ENCODE measurements at regions not wholly inside any gene's neighbourhood (a gene's known extent, or its start where the extent isn't known, plus 50 kb on each side); places are given as distances from the start of the nearest gene placed in this dataset.

DNA sequence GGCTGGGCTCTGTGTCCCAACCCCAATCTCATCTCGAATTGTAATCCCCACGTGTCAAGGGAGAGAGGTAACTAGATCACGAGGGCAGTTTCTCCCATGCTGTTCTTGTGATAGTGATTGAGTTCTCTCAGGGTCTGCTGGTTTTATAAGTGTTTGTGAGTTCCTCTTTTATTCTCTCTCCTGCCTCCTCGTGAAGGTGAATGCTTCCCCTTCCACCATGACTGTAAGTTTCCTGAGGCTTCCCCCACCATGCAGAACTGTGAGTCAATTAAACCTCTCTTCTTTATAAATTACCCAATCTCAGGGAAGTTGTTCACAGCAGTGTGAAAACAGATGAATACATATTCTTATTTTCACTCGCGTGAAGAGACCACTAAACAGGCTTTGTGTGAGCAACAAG lies 148.2 kb downstream of the TMEM30B start:
- Histone ChIP-seq H3K27ac (no peak overlapping the region), H3K27me3 (replicated peaks; ENCODE audit: insufficient read depth) (no peaks in the 10 kb centered on the region), H3K4me3 (no peak overlapping the region), H3K9me3 (no peaks in the 10 kb centered on the region), H3K36me3 (no peaks in the 10 kb centered on the region), H3K4me1 (replicated peaks) (no peaks in the 10 kb centered on the region)
- DNase-seq (ENCODE audit: low spot score), result no peak
- intact Hi-C loops (cut with DNase I), result no loop called here
- WGBS, result 86% methylated on average over 6 of the region's 6 CpGs
- TF ChIP-seq POLR2AphosphoS5 (IDR thresholded peaks at IDR 0.05) (no peak), POLR2A (IDR thresholded peaks at IDR 0.05) (no peak)
- TF ChIP-seq, protein P1, sequence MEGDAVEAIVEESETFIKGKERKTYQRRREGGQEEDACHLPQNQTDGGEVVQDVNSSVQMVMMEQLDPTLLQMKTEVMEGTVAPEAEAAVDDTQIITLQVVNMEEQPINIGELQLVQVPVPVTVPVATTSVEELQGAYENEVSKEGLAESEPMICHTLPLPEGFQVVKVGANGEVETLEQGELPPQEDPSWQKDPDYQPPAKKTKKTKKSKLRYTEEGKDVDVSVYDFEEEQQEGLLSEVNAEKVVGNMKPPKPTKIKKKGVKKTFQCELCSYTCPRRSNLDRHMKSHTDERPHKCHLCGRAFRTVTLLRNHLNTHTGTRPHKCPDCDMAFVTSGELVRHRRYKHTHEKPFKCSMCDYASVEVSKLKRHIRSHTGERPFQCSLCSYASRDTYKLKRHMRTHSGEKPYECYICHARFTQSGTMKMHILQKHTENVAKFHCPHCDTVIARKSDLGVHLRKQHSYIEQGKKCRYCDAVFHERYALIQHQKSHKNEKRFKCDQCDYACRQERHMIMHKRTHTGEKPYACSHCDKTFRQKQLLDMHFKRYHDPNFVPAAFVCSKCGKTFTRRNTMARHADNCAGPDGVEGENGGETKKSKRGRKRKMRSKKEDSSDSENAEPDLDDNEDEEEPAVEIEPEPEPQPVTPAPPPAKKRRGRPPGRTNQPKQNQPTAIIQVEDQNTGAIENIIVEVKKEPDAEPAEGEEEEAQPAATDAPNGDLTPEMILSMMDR (IDR thresholded peaks at IDR 0.05), result no peak

DNA sequence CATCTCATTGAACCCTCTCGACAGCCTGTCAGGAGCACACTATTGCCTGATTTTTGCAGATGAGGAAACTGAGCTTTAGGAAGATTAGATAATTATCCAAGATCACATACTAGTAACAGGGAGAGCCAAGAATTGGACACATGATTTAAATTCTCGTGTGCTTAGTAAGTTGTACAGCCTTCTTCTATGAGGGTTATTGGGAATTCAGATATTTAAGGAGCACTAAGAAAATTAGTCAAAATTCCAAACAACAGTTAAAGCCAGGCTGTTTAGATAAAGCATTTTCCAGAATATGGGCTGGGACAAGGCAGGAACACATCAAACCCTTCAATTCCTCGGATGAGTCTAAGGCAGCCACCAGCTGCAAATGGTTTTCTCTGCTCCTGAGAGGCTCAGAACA lies 148.8 kb downstream of the TMEM30B start:
- H3K9me3 ChIP-seq, result no peaks in the 10 kb centered on the region
- no peaks in the 10 kb centered on the region for H3K36me3 ChIP-seq
- H3K4me3 ChIP-seq, result no peak overlapping the region
- H3K4me1 ChIP-seq (replicated peaks), result no peaks in the 10 kb centered on the region
- 87% methylated on average over 3 of the region's 3 CpGs for WGBS
- DNase-seq (ENCODE audit: low spot score), result no peak
- H3K27me3 ChIP-seq (replicated peaks; ENCODE audit: insufficient read depth), result no peaks in the 10 kb centered on the region
- TF ChIP-seq POLR2A (IDR thresholded peaks at IDR 0.05), result no peak
- intact Hi-C loops (cut with DNase I), result no loop called here
- H3K27ac ChIP-seq, result no peak overlapping the region

DNA sequence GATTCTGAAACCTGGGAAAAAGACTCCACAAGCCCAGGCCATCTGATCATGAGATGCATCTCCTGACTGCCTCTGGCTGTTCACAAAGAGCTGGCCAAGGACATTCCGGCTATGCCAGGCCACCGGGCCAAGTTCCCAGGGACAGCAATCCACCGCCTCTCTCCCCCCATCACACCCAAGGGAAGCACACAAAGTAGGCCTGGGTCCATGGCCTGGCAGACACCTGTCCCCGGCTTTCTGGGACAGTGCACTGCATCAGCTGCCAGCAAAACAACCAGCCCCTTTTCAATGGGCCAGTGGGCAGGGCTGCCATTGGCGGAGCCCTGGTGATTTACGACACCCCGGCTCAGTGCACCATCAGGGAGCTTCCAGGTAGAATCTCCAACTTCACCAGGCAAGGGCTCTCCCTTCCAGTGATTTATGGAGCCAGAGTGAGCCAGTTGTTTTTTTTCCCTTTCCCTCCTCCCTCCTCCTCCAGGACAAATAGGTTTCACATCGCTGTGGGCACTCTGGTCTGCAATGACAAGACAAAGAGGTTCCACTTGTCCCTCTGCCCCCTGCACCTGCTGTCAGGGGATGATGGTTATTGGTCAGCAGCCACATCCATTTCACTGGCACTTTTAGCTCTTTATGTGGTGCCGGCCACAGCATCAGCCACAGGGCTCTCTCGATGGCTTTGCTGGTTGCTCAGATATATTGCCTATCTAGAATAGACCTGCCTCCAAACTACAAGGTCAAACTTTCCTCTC lies 149.6 kb downstream of the SLC38A6 start:
- no peaks in the 10 kb centered on the region for H3K4me1 ChIP-seq (replicated peaks)
- DNase-seq (ENCODE audit: low spot score), result peak; percentile 15
- H3K4me3 ChIP-seq, result no peak overlapping the region
- TF ChIP-seq, protein P1 (IDR thresholded peaks at IDR 0.05), result no peak
- TF ChIP-seq POLR2AphosphoS5 (IDR thresholded peaks at IDR 0.05), result no peak
- no peak for TF ChIP-seq POLR2A (IDR thresholded peaks at IDR 0.05)
- H3K9me3 ChIP-seq, result no peaks in the 10 kb centered on the region
- WGBS, result 57% methylated on average over 10 of the region's 10 CpGs
- H3K36me3 ChIP-seq, result no peaks in the 10 kb centered on the region
- H3K27ac ChIP-seq, result no peak overlapping the region
- no peaks in the 10 kb centered on the region for H3K27me3 ChIP-seq (replicated peaks; ENCODE audit: insufficient read depth)
- intact Hi-C loops (cut with DNase I), result no loop called here

DNA sequence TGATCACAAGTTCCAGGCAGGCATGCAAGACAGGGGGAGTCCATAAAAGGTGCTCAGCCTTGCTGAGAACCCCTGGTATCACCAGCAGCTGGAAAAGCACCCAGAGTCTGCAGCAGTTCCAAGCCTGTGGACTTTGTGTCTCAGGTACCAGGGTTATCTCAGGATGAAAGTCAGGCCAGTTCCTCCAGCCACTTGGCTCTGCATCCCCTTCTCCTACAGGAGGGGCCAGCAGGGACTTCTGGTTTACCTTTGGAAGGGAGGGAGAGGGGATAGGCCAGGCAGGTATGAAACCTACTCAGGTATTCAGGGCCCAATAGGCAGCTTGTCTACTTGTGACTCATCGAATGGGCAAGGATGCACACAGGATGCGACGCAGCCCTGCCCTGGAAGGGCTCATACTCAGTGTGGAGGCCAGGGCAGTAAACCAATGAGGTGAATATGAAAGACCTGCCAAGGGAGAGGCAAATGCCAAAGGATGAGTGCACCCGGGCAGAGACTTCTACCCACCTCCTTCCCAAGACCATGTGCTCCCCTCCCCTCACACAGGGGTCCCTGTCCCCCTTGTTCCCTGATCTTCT lies 148.2 kb downstream of the SLC38A6 start:
- no peak overlapping the region for H3K4me3 ChIP-seq
- H3K4me1 ChIP-seq (replicated peaks), result no peaks in the 10 kb centered on the region
- no peaks in the 10 kb centered on the region for H3K36me3 ChIP-seq
- TF ChIP-seq POLR2A (IDR thresholded peaks at IDR 0.05) (no peak), POLR2AphosphoS5 (IDR thresholded peaks at IDR 0.05) (no peak)
- TF ChIP-seq, protein P1 (IDR thresholded peaks at IDR 0.05), result no peak
- 98% methylated on average over 4 of the region's 4 CpGs for WGBS
- H3K9me3 ChIP-seq, result no peaks in the 10 kb centered on the region
- intact Hi-C loops (cut with DNase I), result no loop called here
- no peak overlapping the region for H3K27ac ChIP-seq
- no peak for DNase-seq (ENCODE audit: low spot score)
- no peaks in the 10 kb centered on the region for H3K27me3 ChIP-seq (replicated peaks; ENCODE audit: insufficient read depth)

DNA sequence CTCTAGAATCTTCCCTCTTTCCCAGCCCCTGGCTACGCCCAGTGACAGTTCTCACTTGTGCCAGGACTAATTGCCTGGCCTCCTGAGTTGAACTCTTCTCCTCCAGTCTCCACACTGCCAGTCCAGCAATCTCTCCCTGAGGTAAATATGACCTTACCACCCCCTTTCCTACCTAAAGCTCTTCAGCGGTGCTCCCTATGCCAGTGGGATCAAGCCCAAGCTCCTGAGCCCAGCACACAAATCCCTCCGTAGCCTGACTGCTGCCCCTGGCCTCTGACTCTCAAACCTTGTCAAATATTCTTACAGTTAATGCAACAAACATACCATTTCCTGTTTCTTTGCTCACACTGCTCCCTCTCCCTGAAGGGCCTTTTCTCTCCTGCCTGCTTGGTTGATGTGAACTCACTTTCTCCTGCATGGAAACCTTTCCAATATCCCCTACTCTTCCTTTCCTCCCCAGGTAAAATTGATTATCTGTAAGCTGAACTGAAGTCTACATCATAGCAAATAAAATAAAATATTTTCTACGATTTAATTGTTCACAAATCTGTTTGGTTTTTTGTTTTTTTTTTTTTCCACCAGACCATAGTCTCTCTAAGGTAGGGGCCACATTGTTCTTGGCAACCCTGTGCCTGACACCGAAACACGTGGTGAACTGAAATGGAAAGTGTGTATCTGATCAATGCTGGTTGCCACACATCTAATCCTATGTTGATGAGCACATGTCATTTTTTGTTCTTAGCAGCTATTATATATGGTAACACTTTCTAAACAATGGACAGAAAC lies 147.5 kb downstream of the SLC38A6 start:
- no peaks in the 10 kb centered on the region for H3K36me3 ChIP-seq
- no peak overlapping the region for H3K4me3 ChIP-seq
- H3K27ac ChIP-seq, result no peak overlapping the region
- H3K4me1 ChIP-seq (replicated peaks), result no peaks in the 10 kb centered on the region
- WGBS, result 91% methylated on average over 6 of the region's 6 CpGs
- TF ChIP-seq, protein P1 (IDR thresholded peaks at IDR 0.05), result no peak
- no peak for TF ChIP-seq POLR2AphosphoS5 (IDR thresholded peaks at IDR 0.05)
- TF ChIP-seq POLR2A (IDR thresholded peaks at IDR 0.05), result no peak
- no peaks in the 10 kb centered on the region for H3K27me3 ChIP-seq (replicated peaks; ENCODE audit: insufficient read depth)
- no peak for DNase-seq (ENCODE audit: low spot score)
- intact Hi-C loops (cut with DNase I), result no loop called here
- no peaks in the 10 kb centered on the region for H3K9me3 ChIP-seq
